ENCODE measurements at regions not wholly inside any gene's neighbourhood (a gene's known extent, or its start where the extent isn't known, plus 50 kb on each side); places are given as distances from the start of the nearest gene placed in this dataset.

DNA sequence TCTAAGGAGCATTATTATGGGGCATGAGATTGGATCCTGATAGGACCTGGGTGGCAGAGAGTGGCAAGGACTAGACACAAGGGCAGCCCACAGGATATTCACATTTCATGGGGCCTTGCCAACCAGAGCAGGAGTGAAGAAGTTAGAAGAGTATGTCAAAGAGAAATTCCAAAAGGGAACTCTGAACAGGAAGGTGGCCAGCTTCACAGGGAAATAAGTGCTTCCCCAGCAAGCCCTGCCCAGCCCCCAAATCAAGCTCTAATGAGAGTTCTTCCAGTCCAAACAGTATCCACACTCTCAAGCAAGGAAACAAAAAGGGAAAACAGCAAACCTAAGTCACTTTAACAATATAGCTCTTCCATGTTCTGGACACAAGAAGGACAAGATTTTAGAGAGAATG lies 130.2 kb upstream of the COL8A1 start:
- TF ChIP-seq, protein P1, sequence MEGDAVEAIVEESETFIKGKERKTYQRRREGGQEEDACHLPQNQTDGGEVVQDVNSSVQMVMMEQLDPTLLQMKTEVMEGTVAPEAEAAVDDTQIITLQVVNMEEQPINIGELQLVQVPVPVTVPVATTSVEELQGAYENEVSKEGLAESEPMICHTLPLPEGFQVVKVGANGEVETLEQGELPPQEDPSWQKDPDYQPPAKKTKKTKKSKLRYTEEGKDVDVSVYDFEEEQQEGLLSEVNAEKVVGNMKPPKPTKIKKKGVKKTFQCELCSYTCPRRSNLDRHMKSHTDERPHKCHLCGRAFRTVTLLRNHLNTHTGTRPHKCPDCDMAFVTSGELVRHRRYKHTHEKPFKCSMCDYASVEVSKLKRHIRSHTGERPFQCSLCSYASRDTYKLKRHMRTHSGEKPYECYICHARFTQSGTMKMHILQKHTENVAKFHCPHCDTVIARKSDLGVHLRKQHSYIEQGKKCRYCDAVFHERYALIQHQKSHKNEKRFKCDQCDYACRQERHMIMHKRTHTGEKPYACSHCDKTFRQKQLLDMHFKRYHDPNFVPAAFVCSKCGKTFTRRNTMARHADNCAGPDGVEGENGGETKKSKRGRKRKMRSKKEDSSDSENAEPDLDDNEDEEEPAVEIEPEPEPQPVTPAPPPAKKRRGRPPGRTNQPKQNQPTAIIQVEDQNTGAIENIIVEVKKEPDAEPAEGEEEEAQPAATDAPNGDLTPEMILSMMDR (IDR thresholded peaks at IDR 0.05) = no peak

DNA sequence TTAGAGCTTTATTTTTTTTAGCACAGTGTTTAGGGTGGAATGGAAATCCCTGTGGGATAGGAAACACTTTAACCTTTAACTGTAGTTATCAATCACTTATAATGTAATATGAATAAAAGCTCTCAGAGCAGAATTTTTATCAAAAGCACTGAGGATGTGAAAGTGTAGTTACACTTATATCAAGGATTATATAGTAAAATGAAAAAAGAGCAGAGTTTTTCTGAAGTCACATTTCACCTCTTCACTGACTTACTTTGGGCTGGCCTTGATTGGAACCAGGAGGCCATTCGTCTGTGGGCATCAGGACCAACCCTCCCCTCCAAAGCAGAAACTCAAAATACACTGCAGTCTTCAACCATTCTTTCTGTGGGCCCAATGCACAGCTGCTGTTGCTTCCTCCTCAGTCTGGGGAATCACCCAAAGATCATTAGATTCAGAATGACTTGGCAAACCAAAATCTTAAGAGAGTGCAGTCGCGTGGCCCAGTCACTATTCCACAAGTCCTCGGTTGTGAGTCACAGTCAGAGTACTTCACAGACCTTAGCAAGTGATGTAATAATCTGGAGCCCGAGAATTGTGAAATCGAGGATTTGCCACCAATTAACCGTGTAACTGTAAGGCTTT lies 132.6 kb upstream of the COL8A1 start:
- TF ChIP-seq, protein P1 (IDR thresholded peaks at IDR 0.05) = no peak

DNA sequence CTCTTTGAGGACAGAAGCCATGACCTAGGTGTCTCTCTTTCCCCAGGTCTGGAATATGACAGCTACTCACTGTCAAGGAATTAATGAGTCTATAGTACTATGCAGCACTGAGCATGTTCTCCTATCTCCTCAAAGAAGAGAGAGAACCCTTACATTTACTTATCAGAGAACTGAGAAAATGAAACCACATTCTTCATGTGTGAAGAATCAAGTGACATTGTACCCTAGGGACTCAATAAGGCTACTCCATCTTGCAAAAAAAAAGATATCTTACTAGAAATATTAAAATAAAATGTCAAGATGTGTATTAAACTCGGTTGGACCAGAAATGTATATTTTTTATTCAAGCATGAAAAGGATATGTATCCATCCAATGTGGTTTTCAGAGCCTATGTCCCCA lies 133.2 kb upstream of the COL8A1 start:
- TF ChIP-seq, protein P1 (IDR thresholded peaks at IDR 0.05) = no peak

DNA sequence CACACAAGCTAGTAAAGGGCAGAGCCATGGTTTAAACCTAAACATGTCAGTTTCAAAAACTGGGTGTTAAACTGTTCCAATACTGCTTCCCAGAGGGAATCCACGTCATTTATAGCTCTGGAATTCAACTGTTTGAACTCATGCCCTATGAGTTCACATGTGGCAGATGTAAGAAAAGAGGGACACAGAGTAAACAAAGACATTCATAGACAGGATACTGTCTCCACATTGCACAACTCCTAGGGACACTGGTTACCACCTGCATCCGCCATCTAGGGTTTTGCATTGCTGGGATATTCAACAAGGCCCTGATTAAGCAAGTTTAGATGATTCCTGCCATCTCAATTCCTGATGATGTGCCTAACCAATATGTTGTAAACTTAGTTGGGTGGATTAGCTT lies 134.1 kb upstream of the COL8A1 start:
- TF ChIP-seq, protein P1 (IDR thresholded peaks at IDR 0.05) = no peak

DNA sequence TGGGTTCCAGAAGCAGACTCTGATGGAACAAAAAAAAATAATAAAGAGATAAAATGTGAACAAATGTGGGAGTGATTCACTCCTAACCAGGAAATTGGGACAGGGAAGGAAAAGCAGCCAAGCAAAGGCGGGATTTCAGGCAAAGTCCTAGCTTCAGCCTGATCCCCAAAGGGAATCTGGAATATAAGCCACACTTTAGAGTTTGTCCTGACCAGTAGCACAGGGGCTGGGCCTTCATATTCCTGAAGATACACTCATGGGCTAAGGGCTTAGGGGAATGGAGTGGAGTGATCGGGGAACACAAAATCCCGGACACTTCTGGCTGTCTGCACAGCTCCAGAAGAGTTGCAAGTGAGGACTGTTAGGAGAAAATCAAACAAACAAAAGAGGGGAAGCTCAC lies 135.0 kb upstream of the COL8A1 start:
- TF ChIP-seq, protein P1 (IDR thresholded peaks at IDR 0.05) = no peak

DNA sequence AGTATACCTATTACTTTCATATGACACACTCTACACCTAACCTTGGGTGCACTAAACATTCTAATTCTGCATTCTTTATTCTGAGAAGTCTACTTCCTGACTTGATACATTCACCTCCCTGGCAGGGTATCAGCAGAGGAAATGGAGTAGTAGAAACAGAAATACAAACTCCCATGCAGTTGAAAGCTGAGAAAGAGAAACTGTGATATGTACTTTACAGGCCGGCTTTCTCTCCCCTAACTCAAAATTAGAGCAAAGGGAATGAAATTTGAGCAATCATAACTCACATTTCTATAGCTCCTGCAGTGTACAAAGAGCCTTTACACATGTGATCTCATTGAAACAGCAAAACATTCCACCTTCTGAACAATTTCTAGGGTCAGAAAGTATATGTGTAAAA lies 135.5 kb upstream of the COL8A1 start:
- TF ChIP-seq, protein P1 (IDR thresholded peaks at IDR 0.05) = no peak

DNA sequence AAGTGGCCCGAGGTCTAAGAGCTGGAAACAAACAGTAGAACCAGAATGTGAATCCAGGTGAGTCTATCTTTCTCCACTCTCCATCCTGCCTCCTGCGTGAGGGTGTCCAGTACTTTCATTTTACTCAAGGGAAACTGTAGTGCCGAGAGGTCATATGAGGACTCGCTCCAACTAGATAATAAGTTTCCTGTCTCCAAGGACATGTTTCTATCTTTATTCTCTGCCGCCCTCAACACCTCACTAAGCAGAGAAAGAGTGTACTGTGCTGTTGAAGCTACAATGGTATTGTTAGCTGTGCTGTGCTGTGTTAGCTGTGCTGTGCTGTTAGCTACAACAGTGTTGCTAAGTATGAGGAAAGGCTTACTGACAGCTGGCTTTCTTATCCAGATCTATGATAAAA lies 137.9 kb upstream of the COL8A1 start:
- TF ChIP-seq, protein P1 (IDR thresholded peaks at IDR 0.05) = no peak
